ENCODE measurements at regions not wholly inside any gene's neighbourhood (a gene's known extent, or its start where the extent isn't known, plus 50 kb on each side); places are given as distances from the start of the nearest gene placed in this dataset.

GRCh38 chr2:5982903-5983265 lies 290.7 kb downstream of the SOX11 start:
- POLR2A ChIA-PET, result no interaction called here
- no peak overlapping the region for H3K27ac Mint-ChIP-seq
- DNase-seq (ENCODE audit: low spot score), result no peak

GRCh38 chr2:5983511-5984272 lies 291.5 kb downstream of the SOX11 start:
- no peak overlapping the region for H3K4me3 Mint-ChIP-seq
- peaks cover 68% of the 10 kb centered on the region for H3K36me3 Mint-ChIP-seq
- no peaks in the 10 kb centered on the region for H3K4me1 Mint-ChIP-seq
- ATAC-seq (no peak), DNase-seq (ENCODE audit: low spot score) (no peak)
- CTCF ChIA-PET, result no interaction called here
- no peak overlapping the region for H3K27ac Mint-ChIP-seq
- H3K9me3 Mint-ChIP-seq, result peaks cover 49% of the 10 kb centered on the region
- peaks cover 5% of the 10 kb centered on the region; the same call in 1 of the 2 replicates for H3K27me3 Mint-ChIP-seq (ENCODE audit: low read depth)
- POLR2A ChIA-PET, result no interaction called here
- TF ChIP-seq, protein P1, sequence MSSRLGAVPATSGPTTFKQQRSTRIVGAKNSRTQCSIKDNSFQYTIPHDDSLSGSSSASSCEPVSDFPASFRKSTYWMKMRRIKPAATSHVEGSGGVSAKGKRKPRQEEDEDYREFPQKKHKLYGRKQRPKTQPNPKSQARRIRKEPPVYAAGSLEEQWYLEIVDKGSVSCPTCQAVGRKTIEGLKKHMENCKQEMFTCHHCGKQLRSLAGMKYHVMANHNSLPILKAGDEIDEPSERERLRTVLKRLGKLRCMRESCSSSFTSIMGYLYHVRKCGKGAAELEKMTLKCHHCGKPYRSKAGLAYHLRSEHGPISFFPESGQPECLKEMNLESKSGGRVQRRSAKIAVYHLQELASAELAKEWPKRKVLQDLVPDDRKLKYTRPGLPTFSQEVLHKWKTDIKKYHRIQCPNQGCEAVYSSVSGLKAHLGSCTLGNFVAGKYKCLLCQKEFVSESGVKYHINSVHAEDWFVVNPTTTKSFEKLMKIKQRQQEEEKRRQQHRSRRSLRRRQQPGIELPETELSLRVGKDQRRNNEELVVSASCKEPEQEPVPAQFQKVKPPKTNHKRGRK (CRISPR knock-in tag; IDR thresholded peaks at IDR 0.05; ENCODE audit: borderline replicate concordance), result no peak
- TF ChIP-seq NFYB (CRISPR knock-in tag; conservative IDR thresholded peaks at IDR 0.05; ENCODE audit: low read depth) (no peak), CBFB (CRISPR knock-in tag; IDR thresholded peaks at IDR 0.05; ENCODE audit: low read depth) (no peak), RELA (CRISPR knock-in tag; IDR thresholded peaks at IDR 0.05; ENCODE audit: borderline replicate concordance) (no peak), GRHL2 (CRISPR knock-in tag; IDR thresholded peaks at IDR 0.05; ENCODE audit: insufficient replicate concordance, severe bottlenecking) (no peak), FOXK1 (CRISPR knock-in tag; IDR thresholded peaks at IDR 0.05) (no peak), STAT6 (CRISPR knock-in tag; conservative IDR thresholded peaks at IDR 0.05; ENCODE audit: low read depth) (no peak), OVOL2 (CRISPR knock-in tag; IDR thresholded peaks at IDR 0.05; ENCODE audit: borderline replicate concordance) (no peak)
- TF ChIP-seq, protein P2, sequence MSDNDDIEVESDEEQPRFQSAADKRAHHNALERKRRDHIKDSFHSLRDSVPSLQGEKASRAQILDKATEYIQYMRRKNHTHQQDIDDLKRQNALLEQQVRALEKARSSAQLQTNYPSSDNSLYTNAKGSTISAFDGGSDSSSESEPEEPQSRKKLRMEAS (CRISPR knock-in tag; IDR thresholded peaks at IDR 0.05), result no peak
- TF ChIP-seq, protein P3, sequence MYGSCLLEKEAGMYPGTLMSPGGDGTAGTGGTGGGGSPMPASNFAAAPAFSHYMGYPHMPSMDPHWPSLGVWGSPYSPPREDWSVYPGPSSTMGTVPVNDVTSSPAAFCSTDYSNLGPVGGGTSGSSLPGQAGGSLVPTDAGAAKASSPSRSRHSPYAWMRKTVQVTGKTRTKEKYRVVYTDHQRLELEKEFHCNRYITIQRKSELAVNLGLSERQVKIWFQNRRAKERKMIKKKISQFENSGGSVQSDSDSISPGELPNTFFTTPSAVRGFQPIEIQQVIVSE (CRISPR knock-in tag; IDR thresholded peaks at IDR 0.05; ENCODE audit: borderline replicate concordance), result no peak
- TF ChIP-seq, protein P4, sequence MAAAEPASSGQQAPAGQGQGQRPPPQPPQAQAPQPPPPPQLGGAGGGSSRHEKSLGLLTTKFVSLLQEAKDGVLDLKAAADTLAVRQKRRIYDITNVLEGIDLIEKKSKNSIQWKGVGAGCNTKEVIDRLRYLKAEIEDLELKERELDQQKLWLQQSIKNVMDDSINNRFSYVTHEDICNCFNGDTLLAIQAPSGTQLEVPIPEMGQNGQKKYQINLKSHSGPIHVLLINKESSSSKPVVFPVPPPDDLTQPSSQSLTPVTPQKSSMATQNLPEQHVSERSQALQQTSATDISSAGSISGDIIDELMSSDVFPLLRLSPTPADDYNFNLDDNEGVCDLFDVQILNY (CRISPR knock-in tag; IDR thresholded peaks at IDR 0.05), result no peak
- TF ChIP-seq, protein P5, sequence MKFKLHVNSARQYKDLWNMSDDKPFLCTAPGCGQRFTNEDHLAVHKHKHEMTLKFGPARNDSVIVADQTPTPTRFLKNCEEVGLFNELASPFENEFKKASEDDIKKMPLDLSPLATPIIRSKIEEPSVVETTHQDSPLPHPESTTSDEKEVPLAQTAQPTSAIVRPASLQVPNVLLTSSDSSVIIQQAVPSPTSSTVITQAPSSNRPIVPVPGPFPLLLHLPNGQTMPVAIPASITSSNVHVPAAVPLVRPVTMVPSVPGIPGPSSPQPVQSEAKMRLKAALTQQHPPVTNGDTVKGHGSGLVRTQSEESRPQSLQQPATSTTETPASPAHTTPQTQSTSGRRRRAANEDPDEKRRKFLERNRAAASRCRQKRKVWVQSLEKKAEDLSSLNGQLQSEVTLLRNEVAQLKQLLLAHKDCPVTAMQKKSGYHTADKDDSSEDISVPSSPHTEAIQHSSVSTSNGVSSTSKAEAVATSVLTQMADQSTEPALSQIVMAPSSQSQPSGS (CRISPR knock-in tag; IDR thresholded peaks at IDR 0.05; ENCODE audit: borderline replicate concordance, low read depth), result no peak

More at GRCh38 chr2:5982903-5983265, 290.7 kb downstream of the SOX11 start:
- no peak for TF ChIP-seq SOX15 (CRISPR knock-in tag; IDR thresholded peaks at IDR 0.05)
- no peak for TF ChIP-seq ZBTB43 (CRISPR knock-in tag; IDR thresholded peaks at IDR 0.05)
- no peak for TF ChIP-seq GRHL2 (CRISPR knock-in tag; IDR thresholded peaks at IDR 0.05; ENCODE audit: insufficient replicate concordance, severe bottlenecking)
- no peak for TF ChIP-seq ZNF671 (CRISPR knock-in tag; IDR thresholded peaks at IDR 0.05)
- TF ChIP-seq ZNF423 (CRISPR knock-in tag; IDR thresholded peaks at IDR 0.05), result no peak
- TF ChIP-seq ZNF263 (CRISPR knock-in tag; IDR thresholded peaks at IDR 0.05; ENCODE audit: low read depth), result no peak
- no peak for TF ChIP-seq RORB (CRISPR knock-in tag; IDR thresholded peaks at IDR 0.05)
- no peak for TF ChIP-seq ZNF138 (CRISPR knock-in tag; conservative IDR thresholded peaks at IDR 0.05)
- TF ChIP-seq, protein P6, sequence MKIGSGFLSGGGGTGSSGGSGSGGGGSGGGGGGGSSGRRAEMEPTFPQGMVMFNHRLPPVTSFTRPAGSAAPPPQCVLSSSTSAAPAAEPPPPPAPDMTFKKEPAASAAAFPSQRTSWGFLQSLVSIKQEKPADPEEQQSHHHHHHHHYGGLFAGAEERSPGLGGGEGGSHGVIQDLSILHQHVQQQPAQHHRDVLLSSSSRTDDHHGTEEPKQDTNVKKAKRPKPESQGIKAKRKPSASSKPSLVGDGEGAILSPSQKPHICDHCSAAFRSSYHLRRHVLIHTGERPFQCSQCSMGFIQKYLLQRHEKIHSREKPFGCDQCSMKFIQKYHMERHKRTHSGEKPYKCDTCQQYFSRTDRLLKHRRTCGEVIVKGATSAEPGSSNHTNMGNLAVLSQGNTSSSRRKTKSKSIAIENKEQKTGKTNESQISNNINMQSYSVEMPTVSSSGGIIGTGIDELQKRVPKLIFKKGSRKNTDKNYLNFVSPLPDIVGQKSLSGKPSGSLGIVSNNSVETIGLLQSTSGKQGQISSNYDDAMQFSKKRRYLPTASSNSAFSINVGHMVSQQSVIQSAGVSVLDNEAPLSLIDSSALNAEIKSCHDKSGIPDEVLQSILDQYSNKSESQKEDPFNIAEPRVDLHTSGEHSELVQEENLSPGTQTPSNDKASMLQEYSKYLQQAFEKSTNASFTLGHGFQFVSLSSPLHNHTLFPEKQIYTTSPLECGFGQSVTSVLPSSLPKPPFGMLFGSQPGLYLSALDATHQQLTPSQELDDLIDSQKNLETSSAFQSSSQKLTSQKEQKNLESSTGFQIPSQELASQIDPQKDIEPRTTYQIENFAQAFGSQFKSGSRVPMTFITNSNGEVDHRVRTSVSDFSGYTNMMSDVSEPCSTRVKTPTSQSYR (CRISPR knock-in tag; IDR thresholded peaks at IDR 0.05), result no peak
- no peak for TF ChIP-seq ZNF396 (CRISPR knock-in tag; IDR thresholded peaks at IDR 0.05; ENCODE audit: borderline replicate concordance)
- TF ChIP-seq ZMAT4 (CRISPR knock-in tag; IDR thresholded peaks at IDR 0.05), result no peak
- TF ChIP-seq NR1H2 (CRISPR knock-in tag; IDR thresholded peaks at IDR 0.05), result no peak
- ATAC-seq, result no peak
- H3K9me3 Mint-ChIP-seq, result peaks cover 57% of the 10 kb centered on the region
- H3K4me1 Mint-ChIP-seq, result no peaks in the 10 kb centered on the region
- CTCF ChIA-PET, result no interaction called here
- peaks cover 5% of the 10 kb centered on the region for H3K27me3 Mint-ChIP-seq (ENCODE audit: low read depth)
- H3K36me3 Mint-ChIP-seq, result peaks cover 76% of the 10 kb centered on the region
- H3K4me3 Mint-ChIP-seq, result no peak overlapping the region

Data from WTC11 (cell line).